ENCODE measurements at regions not wholly inside any gene's neighbourhood (a gene's known extent, or its start where the extent isn't known, plus 50 kb on each side); places are given as distances from the start of the nearest gene placed in this dataset.

DNA sequence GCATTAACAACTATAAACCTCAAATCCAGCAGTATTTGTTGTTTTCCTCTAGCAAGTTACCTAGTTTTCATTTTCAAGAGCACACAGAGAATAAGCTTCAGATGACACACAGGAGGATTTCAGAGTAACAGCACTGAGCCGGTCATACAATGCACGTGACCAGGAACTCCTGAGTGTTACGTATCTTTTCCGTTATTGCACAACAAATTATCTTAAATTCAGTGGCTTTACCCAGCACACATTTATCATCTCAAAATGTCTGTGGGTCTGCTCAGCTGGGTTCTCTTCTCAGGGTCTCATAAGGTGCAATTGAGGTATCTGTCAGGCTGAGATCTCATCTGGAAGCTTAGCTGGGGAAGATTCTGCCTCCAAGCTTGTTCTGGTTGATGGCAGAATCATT is 379.5 kb upstream of the KLHL29 start:
- no peaks in the 10 kb centered on the region for H3K9me2 ChIP-seq (ENCODE audit: insufficient read depth)
- no peaks in the 10 kb centered on the region for H3K4me1 ChIP-seq (ENCODE audit: control insufficient read depth in 1 of 2, insufficient read depth in 2 of 2, low read length in 2 of 2)
- no peaks in the 10 kb centered on the region for H3K36me3 ChIP-seq (ENCODE audit: control insufficient read depth in 1 of 2, insufficient read depth in 2 of 2, low read length in 2 of 2)
- DNase-seq (ENCODE audit: low read depth, low spot score) (no peak), ATAC-seq (no peak)
- intact Hi-C loops (cut with micrococcal nuclease) = no loop called here
- no peaks in the 10 kb centered on the region for H4K20me1 ChIP-seq (ENCODE audit: insufficient read depth)
- H2AFZ ChIP-seq (ENCODE audit: low read depth, low read length, poor library complexity, severe bottlenecking) = no peak overlapping the region
- ChIA-PET RAD21 (ENCODE audit: low non-redundant PET in 1 of 2, low total read pairs in 2 of 2, uncharacterized antibody in 2 of 2, unreplicated experiment in 2 of 2) (no interaction called here), CTCF (no interaction called here), POLR2A (no interaction called here)
- no peak overlapping the region for H3K9ac ChIP-seq (ENCODE audit: low read length)
- no peak overlapping the region for H3K4me3 ChIP-seq (replicated peaks in 1 of 2; ENCODE audit: low read depth in 1 of 2, low read length in 2 of 2)
- BruUV-seq (replicated peaks) = no TSS peak
- no peaks in the 10 kb centered on the region for H3K9me3 ChIP-seq (ENCODE audit: control insufficient read depth in 1 of 2, insufficient read depth in 1 of 2, low read depth in 1 of 2, low read length in 2 of 2)
- no peak overlapping the region for H3K27ac ChIP-seq (ENCODE audit: low read depth, low read length)
- TF ChIP-seq EZH2 (IDR thresholded peaks at IDR 0.05) (no peak), POLR2AphosphoS5 (IDR thresholded peaks at IDR 0.05; ENCODE audit: low read depth, low read length) (no peak), EGR1 (IDR thresholded peaks at IDR 0.05; ENCODE audit: low read depth) (no peak), POLR2A (IDR thresholded peaks at IDR 0.05; ENCODE audit: borderline replicate concordance, extremely low read depth, insufficient read depth, insufficient read length) (no peak), TCF7L2 (IDR thresholded peaks at IDR 0.05; ENCODE audit: borderline replicate concordance, extremely low read depth, insufficient read depth, insufficient read length) (no peak)
- no peaks in the 10 kb centered on the region for H3K79me2 ChIP-seq (ENCODE audit: insufficient read depth, low read length)
- no peaks in the 10 kb centered on the region for H3K27me3 ChIP-seq (ENCODE audit: insufficient read depth, low read length)
- H3K4me2 ChIP-seq (ENCODE audit: low read length) = no peak overlapping the region

DNA sequence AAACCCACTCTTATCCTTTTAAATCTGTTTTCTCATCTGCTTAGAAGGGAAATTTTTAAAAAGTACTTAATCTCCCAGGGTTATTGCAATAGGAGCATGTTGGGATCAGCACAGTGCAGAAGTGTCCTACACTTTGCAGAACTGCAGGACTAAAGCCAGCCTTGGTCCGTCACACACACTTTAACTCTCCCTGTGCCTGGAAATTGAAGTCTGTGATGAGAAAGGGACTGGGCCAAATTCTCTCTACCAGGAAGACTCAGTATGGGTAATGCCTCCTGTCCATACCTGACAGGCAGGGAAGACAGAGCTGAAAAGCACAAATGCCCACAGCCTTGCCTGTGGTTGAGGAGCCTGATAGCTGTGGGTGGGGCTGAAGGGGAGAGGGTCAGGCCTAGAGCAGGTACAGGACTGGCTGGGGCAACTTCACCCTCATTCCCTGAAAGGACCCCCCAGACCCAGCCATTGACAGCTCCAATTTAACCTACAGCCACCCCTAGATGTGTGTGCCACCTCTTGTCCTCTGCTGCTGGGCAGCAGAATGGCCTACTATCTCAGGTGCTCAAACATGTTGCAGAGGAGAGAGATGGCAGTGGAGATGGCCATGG is 377.2 kb upstream of the KLHL29 start:
- DNase-seq (ENCODE audit: low read depth, low spot score) (no peak), ATAC-seq (no peak)
- no TSS peak for BruUV-seq (replicated peaks)
- no peaks in the 10 kb centered on the region for H3K9me3 ChIP-seq (ENCODE audit: control insufficient read depth in 1 of 2, insufficient read depth in 1 of 2, low read depth in 1 of 2, low read length in 2 of 2)
- intact Hi-C loops (cut with micrococcal nuclease) = no loop called here
- no peak overlapping the region for H2AFZ ChIP-seq (ENCODE audit: low read depth, low read length, poor library complexity, severe bottlenecking)
- no peaks in the 10 kb centered on the region for H3K79me2 ChIP-seq (ENCODE audit: insufficient read depth, low read length)
- no peaks in the 10 kb centered on the region for H3K9me2 ChIP-seq (ENCODE audit: insufficient read depth)
- no peak overlapping the region for H3K9ac ChIP-seq (ENCODE audit: low read length)
- no peaks in the 10 kb centered on the region for H4K20me1 ChIP-seq (ENCODE audit: insufficient read depth)
- no peak for TF ChIP-seq ATF3 (IDR thresholded peaks at IDR 0.05)
- TF ChIP-seq CBX3 (IDR thresholded peaks at IDR 0.05; ENCODE audit: low read depth) = no peak
- TF ChIP-seq, protein P1, sequence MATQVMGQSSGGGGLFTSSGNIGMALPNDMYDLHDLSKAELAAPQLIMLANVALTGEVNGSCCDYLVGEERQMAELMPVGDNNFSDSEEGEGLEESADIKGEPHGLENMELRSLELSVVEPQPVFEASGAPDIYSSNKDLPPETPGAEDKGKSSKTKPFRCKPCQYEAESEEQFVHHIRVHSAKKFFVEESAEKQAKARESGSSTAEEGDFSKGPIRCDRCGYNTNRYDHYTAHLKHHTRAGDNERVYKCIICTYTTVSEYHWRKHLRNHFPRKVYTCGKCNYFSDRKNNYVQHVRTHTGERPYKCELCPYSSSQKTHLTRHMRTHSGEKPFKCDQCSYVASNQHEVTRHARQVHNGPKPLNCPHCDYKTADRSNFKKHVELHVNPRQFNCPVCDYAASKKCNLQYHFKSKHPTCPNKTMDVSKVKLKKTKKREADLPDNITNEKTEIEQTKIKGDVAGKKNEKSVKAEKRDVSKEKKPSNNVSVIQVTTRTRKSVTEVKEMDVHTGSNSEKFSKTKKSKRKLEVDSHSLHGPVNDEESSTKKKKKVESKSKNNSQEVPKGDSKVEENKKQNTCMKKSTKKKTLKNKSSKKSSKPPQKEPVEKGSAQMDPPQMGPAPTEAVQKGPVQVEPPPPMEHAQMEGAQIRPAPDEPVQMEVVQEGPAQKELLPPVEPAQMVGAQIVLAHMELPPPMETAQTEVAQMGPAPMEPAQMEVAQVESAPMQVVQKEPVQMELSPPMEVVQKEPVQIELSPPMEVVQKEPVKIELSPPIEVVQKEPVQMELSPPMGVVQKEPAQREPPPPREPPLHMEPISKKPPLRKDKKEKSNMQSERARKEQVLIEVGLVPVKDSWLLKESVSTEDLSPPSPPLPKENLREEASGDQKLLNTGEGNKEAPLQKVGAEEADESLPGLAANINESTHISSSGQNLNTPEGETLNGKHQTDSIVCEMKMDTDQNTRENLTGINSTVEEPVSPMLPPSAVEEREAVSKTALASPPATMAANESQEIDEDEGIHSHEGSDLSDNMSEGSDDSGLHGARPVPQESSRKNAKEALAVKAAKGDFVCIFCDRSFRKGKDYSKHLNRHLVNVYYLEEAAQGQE (IDR thresholded peaks at IDR 0.05; ENCODE audit: low read depth) = no peak
- no peak for TF ChIP-seq RAD21 (IDR thresholded peaks at IDR 0.05; ENCODE audit: low read depth)
- no peak for TF ChIP-seq SIN3A (IDR thresholded peaks at IDR 0.05; ENCODE audit: low read depth)
- no peak for TF ChIP-seq ZFX (IDR thresholded peaks at IDR 0.05)
- TF ChIP-seq CEBPB (IDR thresholded peaks at IDR 0.05; ENCODE audit: low read depth) = no peak
- no peak for TF ChIP-seq EGR1 (IDR thresholded peaks at IDR 0.05; ENCODE audit: low read depth)
- TF ChIP-seq ZNF274 (IDR thresholded peaks at IDR 0.05; ENCODE audit: low read depth, low read length) = no peak
- no peak for TF ChIP-seq ELF1 (IDR thresholded peaks at IDR 0.05; ENCODE audit: borderline replicate concordance, low read depth)
- no peak for TF ChIP-seq TCF7L2 (IDR thresholded peaks at IDR 0.05; ENCODE audit: borderline replicate concordance, extremely low read depth, insufficient read depth, insufficient read length)
- no peak for TF ChIP-seq EZH2phosphoT487 (IDR thresholded peaks at IDR 0.05; ENCODE audit: borderline replicate concordance)
- no peak for TF ChIP-seq FOSL1 (IDR thresholded peaks at IDR 0.05; ENCODE audit: low read depth)
- no peak overlapping the region for H3K4me3 ChIP-seq (replicated peaks in 1 of 2; ENCODE audit: low read depth in 1 of 2, low read length in 2 of 2)
- RAD21 ChIA-PET (ENCODE audit: low non-redundant PET in 1 of 2, low total read pairs in 2 of 2, uncharacterized antibody in 2 of 2, unreplicated experiment in 2 of 2) = no interaction called here
- H3K4me1 ChIP-seq (ENCODE audit: control insufficient read depth in 1 of 2, insufficient read depth in 2 of 2, low read length in 2 of 2) = no peaks in the 10 kb centered on the region
- no peak overlapping the region for H3K27ac ChIP-seq (ENCODE audit: low read depth, low read length)
- CTCF ChIA-PET = no interaction called here
- POLR2A ChIA-PET = no interaction called here
- no peak overlapping the region for H3K4me2 ChIP-seq (ENCODE audit: low read length)
- no peaks in the 10 kb centered on the region for H3K27me3 ChIP-seq (ENCODE audit: insufficient read depth, low read length)
- no peaks in the 10 kb centered on the region for H3K36me3 ChIP-seq (ENCODE audit: control insufficient read depth in 1 of 2, insufficient read depth in 2 of 2, low read length in 2 of 2)
